HepG2 (cell line): ENCODE measurements at regions not wholly inside any gene's neighbourhood (a gene's known extent, or its start where the extent isn't known, plus 50 kb on each side); places are given as distances from the start of the nearest gene placed in this dataset.

Experiments
- ATAC-seq: fragments of 200-7000 bp; cut with Tn5 transposase; 3 replicates; pipeline ENCODE4 v1.9.1; 2020; ENCODE audit warnings: mild to moderate bottlenecking, moderate library complexity
- BruUV-seq: library from RNA; stranded (reverse); fragments of 400-500 nt; replicated peaks from 2 replicates; lab custom pipeline; 2021; lab: Mats Ljungman, UMichigan
- CTCF ChIA-PET: fragments of 300-600 bp; formaldehyde crosslinking; extraction: SDS; loops from one replicate; lab custom pipeline; 2021; ENCODE audit warnings: low total read pairs, inconsistent platforms, low intra/inter-chr PET ratio; lab: Yijun Ruan, JAX
- POLR2A ChIA-PET: fragments of 350-600 bp; sonication (Branson Sonifier 250); formaldehyde crosslinking; loops from one replicate; lab custom pipeline; 2020; ENCODE audit warnings: antibody characterized with exemption, inconsistent platforms; lab: Yijun Ruan, JAX
- DNase-seq: peaks from one replicate; pipeline ENCODE4 v3.0.0-alpha.2; 2015; ENCODE audit warnings: low spot score
- FAIRE-seq: peaks from 3 replicates; lab custom pipeline; 2011; peaks lifted over from hg19 to GRCh38; lab: Jason Lieb, UNC
- H2AFZ ChIP-seq: one replicate; pipeline ENCODE4 v1.6.1; 2011; ENCODE audit warnings: low read length, inconsistent platforms
- H3K27ac ChIP-seq: fragments of 300-600 bp; 3 replicates; pipeline ENCODE4 v1.8.0; 2011; ENCODE audit warnings: mixed run types, mild to moderate bottlenecking, mixed read lengths, low read length, inconsistent platforms; ENCODE audit not compliant: insufficient read depth; ENCODE audit errors: extremely low read length
- H3K27me3 ChIP-seq, 2 experiments: fragments of 200-600 bp in 1 of 2; 2 replicates in 1 of 2; 3 replicates in 1 of 2; pipeline versions ENCODE4 v1.6.0 to v1.8.0; 2011; ENCODE audit warnings: low read length in 2 of 2, mild to moderate bottlenecking in 2 of 2, moderate library complexity in 2 of 2, inconsistent platforms in 1 of 2; ENCODE audit not compliant: insufficient read depth in 2 of 2, control insufficient read depth in 1 of 2
- H3K36me3 ChIP-seq, 2 experiments: fragments of 200-600 bp in 1 of 2; replicated peaks in 1 of 2; 2 replicates in 1 of 2; 3 replicates in 1 of 2; pipeline versions ENCODE4 v1.5.1 to v1.8.0; 2011; ENCODE audit warnings: low read length in 2 of 2, inconsistent platforms in 1 of 2; ENCODE audit not compliant: insufficient read depth in 2 of 2, control insufficient read depth in 1 of 2
- H3K4me1 ChIP-seq: 2 replicates; pipeline ENCODE4 v1.5.1; 2012; ENCODE audit warnings: low read length, inconsistent platforms; ENCODE audit not compliant: insufficient read depth
- H3K4me2 ChIP-seq: 2 replicates; pipeline ENCODE4 v1.6.0; 2011; ENCODE audit warnings: low read depth, low read length, inconsistent platforms
- H3K4me3 ChIP-seq, 3 experiments: fragments of 200-600 bp in 1 of 3; sonication (generic), shearing (Covaris generic) in 1 of 3; replicated peaks in 1 of 3; 2 replicates each; pipeline ENCODE4 v1.5.1; 2011 to 2016; ENCODE audit warnings: low read length in 3 of 3, inconsistent platforms in 2 of 3, low read depth in 2 of 3, mild to moderate bottlenecking in 2 of 3, control low read depth in 1 of 3, mixed read lengths in 1 of 3; ENCODE audit not compliant: insufficient read depth in 1 of 3
- H3K79me2 ChIP-seq: one replicate; pipeline ENCODE4 v1.6.1; 2011; ENCODE audit warnings: low read length, inconsistent platforms; ENCODE audit not compliant: insufficient read depth
- H3K9ac ChIP-seq: 2 replicates; pipeline ENCODE4 v1.6.0; 2011; ENCODE audit warnings: mild to moderate bottlenecking, low read depth, low read length, inconsistent platforms; ENCODE audit not compliant: insufficient read depth
- H3K9me3 ChIP-seq: 2 replicates; pipeline ENCODE4 v1.5.1; 2012; ENCODE audit warnings: mild to moderate bottlenecking, low read length
- H4K20me1 ChIP-seq: 2 replicates; pipeline ENCODE4 v1.6.0; 2011; ENCODE audit warnings: inconsistent platforms, mild to moderate bottlenecking, low read length, moderate library complexity; ENCODE audit not compliant: insufficient read depth
- KLF16 ChIP-seq, 2 experiments: sonication (generic) in 1 of 2; formaldehyde crosslinking in 1 of 2; IDR thresholded peaks; 2 replicates each; pipeline versions ENCODE4 v1.6.1 to v1.8.0; 2016 to 2023; ENCODE audit warnings: missing genetic modification reagents in 2 of 2, missing compliant biosample characterization in 1 of 2
- KMT2B ChIP-seq: IDR thresholded peaks from 2 replicates; pipeline ENCODE4 v1.6.1; 2016; ENCODE audit warnings: missing genetic modification reagents, missing compliant biosample characterization
- MLX ChIP-seq: IDR thresholded peaks from 2 replicates; pipeline ENCODE4 v1.6.1; 2016
- NR1H2 ChIP-seq: sonication (generic); formaldehyde crosslinking; IDR thresholded peaks from 2 replicates; pipeline ENCODE4 v1.8.1; 2022; ENCODE audit warnings: low read depth, missing genetic modification reagents, borderline replicate concordance
- TIGD3 ChIP-seq: sonication (generic); formaldehyde crosslinking; IDR thresholded peaks from 2 replicates; pipeline ENCODE4 v1.5.1; 2020; ENCODE audit warnings: mild to moderate bottlenecking, missing genetic modification reagents, borderline replicate concordance
- WGBS: methylation state at CpG from one replicate; pipeline ENCODE4 v1.1.6; 2017; ENCODE audit warnings: low lambda C conversion rate; 5-methylcytosine and 5-hydroxymethylcytosine counted together
- in situ Hi-C: cut with HindIII; loops from 2 replicates; pipeline ENCODE4 v1.10.0; 2017; ENCODE audit warnings: low pct_unique_long_range_greater_than_20kb; ENCODE audit not compliant: extremely low pct_ligation_motif_present
- intact Hi-C: fragments of 100-400 bp; cut with micrococcal nuclease; formaldehyde crosslinking; loops from one replicate; pipeline ENCODE4 v1.10.0; 2022; ENCODE audit not compliant: unreplicated experiment

- ATAC-seq (no peak), FAIRE-seq (no peak), DNase-seq (no peak)
- no peaks in the 10 kb centered on the region; a peak in 1 of 5 replicates for H3K27me3 ChIP-seq
- no peak overlapping the region for H3K4me3 ChIP-seq
- no peak overlapping the region for H3K4me2 ChIP-seq
- H4K20me1 ChIP-seq = no peaks in the 10 kb centered on the region
- ChIA-PET CTCF (no interaction called here), POLR2A (no interaction called here)
- H3K36me3 ChIP-seq = no peaks in the 10 kb centered on the region
- in situ Hi-C loops (no loop called here), intact Hi-C loops (no loop called here)
- no peaks in the 10 kb centered on the region for H3K79me2 ChIP-seq
- H3K9me3 ChIP-seq = no peaks in the 10 kb centered on the region
- BruUV-seq = no TSS peak
- 0% methylated on average over 3 of the region's 3 CpGs for WGBS
- no peak overlapping the region for H3K9ac ChIP-seq
- TF ChIP-seq KMT2B (CRISPR knock-in tag) (no peak), KLF16 (CRISPR knock-in tag; IDR thresholded peaks at IDR 0.05) (no peak)
- H3K4me1 ChIP-seq = no peaks in the 10 kb centered on the region
- no peak overlapping the region for H3K27ac ChIP-seq
- no peak overlapping the region for H2AFZ ChIP-seq
These were observed 696.9 kb upstream of the NRP1 start for GRCh38 chr10:34031400-34031799.

GRCh38 chr10:34029455-34029854 lies 695.0 kb upstream of the NRP1 start:
- Histone ChIP-seq H3K4me1 (no peaks in the 10 kb centered on the region), H3K4me3 (no peak overlapping the region), H3K27me3 (no peaks in the 10 kb centered on the region; a peak in 1 of 5 replicates), H4K20me1 (no peaks in the 10 kb centered on the region), H3K9me3 (no peaks in the 10 kb centered on the region), H3K4me2 (no peak overlapping the region), H3K36me3 (no peaks in the 10 kb centered on the region), H3K27ac (no peak overlapping the region), H3K79me2 (no peaks in the 10 kb centered on the region), H2AFZ (no peak overlapping the region), H3K9ac (no peak overlapping the region)
- FAIRE-seq = no peak
- no TSS peak for BruUV-seq
- no peak for TF ChIP-seq TIGD3 (CRISPR knock-in tag)
- no peak for TF ChIP-seq MLX (CRISPR knock-in tag)
- no peak for TF ChIP-seq NR1H2
- CTCF ChIA-PET = no interaction called here
- intact Hi-C loops (no loop called here), in situ Hi-C loops (no loop called here)
- no peak for DNase-seq
- POLR2A ChIA-PET = no interaction called here
- 61% methylated on average over 10 of the region's 10 CpGs for WGBS
- no peak for ATAC-seq
